ENCODE measurements at regions not wholly inside any gene's neighbourhood (a gene's known extent, or its start where the extent isn't known, plus 50 kb on each side); places are given as distances from the start of the nearest gene placed in this dataset.

DNA sequence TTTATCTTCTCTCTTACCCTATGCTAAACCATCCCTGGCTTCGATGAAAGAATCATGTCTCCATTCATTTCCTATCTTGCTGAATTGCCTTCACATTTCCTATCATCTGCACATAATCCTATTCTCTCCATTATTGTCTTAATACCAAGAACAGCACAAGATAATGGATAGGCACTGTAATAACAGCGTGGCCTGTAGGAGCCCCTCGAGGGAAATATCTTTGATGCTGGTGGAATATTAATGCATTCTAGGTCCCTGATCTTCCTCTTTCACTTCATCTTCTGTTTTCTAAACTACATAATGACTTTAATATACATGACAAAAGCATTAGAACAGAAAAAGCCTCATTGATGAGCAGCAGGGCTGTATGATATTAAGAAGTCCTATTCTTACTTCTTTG lies 720.6 kb downstream of the RWDD3 start:
- no peak for TF ChIP-seq POLR2A (IDR thresholded peaks at IDR 0.05)
- TF ChIP-seq, protein P1, sequence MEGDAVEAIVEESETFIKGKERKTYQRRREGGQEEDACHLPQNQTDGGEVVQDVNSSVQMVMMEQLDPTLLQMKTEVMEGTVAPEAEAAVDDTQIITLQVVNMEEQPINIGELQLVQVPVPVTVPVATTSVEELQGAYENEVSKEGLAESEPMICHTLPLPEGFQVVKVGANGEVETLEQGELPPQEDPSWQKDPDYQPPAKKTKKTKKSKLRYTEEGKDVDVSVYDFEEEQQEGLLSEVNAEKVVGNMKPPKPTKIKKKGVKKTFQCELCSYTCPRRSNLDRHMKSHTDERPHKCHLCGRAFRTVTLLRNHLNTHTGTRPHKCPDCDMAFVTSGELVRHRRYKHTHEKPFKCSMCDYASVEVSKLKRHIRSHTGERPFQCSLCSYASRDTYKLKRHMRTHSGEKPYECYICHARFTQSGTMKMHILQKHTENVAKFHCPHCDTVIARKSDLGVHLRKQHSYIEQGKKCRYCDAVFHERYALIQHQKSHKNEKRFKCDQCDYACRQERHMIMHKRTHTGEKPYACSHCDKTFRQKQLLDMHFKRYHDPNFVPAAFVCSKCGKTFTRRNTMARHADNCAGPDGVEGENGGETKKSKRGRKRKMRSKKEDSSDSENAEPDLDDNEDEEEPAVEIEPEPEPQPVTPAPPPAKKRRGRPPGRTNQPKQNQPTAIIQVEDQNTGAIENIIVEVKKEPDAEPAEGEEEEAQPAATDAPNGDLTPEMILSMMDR (IDR thresholded peaks at IDR 0.05), result no peak

All from upper lobe of left lung (tissue), 4 donors.